ENCODE measurements at regions not wholly inside any gene's neighbourhood (a gene's known extent, or its start where the extent isn't known, plus 50 kb on each side); places are given as distances from the start of the nearest gene placed in this dataset.

- no peak overlapping the region for H3K4me3 ChIP-seq (ENCODE audit: low read depth, low read length)
- TF ChIP-seq CTCF (IDR thresholded peaks at IDR 0.05; ENCODE audit: borderline replicate concordance, insufficient read depth, low read depth, low read length), result no peak
Measured at GRCh38 chr4:171117457-171117856, 695.7 kb upstream of the GALNTL6 start.

GRCh38 chr4:171101845-171102244 is 711.4 kb upstream of the GALNTL6 start:
- TF ChIP-seq CTCF (IDR thresholded peaks at IDR 0.05; ENCODE audit: borderline replicate concordance, insufficient read depth, low read depth, low read length), result no peak

GRCh38 chr4:171087089-171087488 is 726.1 kb upstream of the GALNTL6 start:
- no peak for TF ChIP-seq CTCF (IDR thresholded peaks at IDR 0.05; ENCODE audit: borderline replicate concordance, insufficient read depth, low read depth, low read length)
- no peak overlapping the region for H3K4me3 ChIP-seq (ENCODE audit: low read depth, low read length)

More at GRCh38 chr4:171101845-171102244, 711.4 kb upstream of the GALNTL6 start:
- no peak overlapping the region for H3K4me3 ChIP-seq (ENCODE audit: low read depth, low read length)

- no peak for TF ChIP-seq CTCF (IDR thresholded peaks at IDR 0.05; ENCODE audit: borderline replicate concordance, insufficient read depth, low read depth, low read length)
- no peak overlapping the region for H3K4me3 ChIP-seq (ENCODE audit: low read depth, low read length)
Measured at GRCh38 chr4:171067422-171067821, 745.8 kb upstream of the GALNTL6 start.

- TF ChIP-seq CTCF (IDR thresholded peaks at IDR 0.05; ENCODE audit: borderline replicate concordance, insufficient read depth, low read depth, low read length), result no peak
- no peak overlapping the region for H3K4me3 ChIP-seq (ENCODE audit: low read depth, low read length)
Measured at GRCh38 chr4:171049380-171049779, 763.8 kb upstream of the GALNTL6 start.

GRCh38 chr4:171042989-171043524 is 770.1 kb upstream of the GALNTL6 start:
- TF ChIP-seq CTCF (IDR thresholded peaks at IDR 0.05; ENCODE audit: borderline replicate concordance, insufficient read depth, low read depth, low read length), result no peak
- H3K4me3 ChIP-seq (ENCODE audit: low read depth, low read length), result no peak overlapping the region

- H3K4me3 ChIP-seq (ENCODE audit: low read depth, low read length), result no peak overlapping the region
- TF ChIP-seq CTCF (IDR thresholded peaks at IDR 0.05; ENCODE audit: borderline replicate concordance, insufficient read depth, low read depth, low read length), result no peak
Measured at GRCh38 chr4:171035909-171036308, 777.3 kb upstream of the GALNTL6 start.
